GM12878 (cell line): ENCODE measurements at regions not wholly inside any gene's neighbourhood (a gene's known extent, or its start where the extent isn't known, plus 50 kb on each side); places are given as distances from the start of the nearest gene placed in this dataset.

Experiments
- CREB1 ChIP-seq: IDR thresholded peaks from 2 replicates; pipeline ENCODE4 v1.6.1; 2012; ENCODE audit warnings: low read depth, mild to moderate bottlenecking, inconsistent platforms
- IKZF2 ChIP-seq, 2 experiments: fragments of 450-650 bp; IDR thresholded peaks; 2 replicates each; pipeline ENCODE4 v1.6.1; 2017; ENCODE audit warnings: mild to moderate bottlenecking in 2 of 2, moderate library complexity in 2 of 2
- JUND ChIP-seq: IDR thresholded peaks from 2 replicates; pipeline ENCODE4 v1.6.1; 2012; ENCODE audit warnings: low read depth, mild to moderate bottlenecking, low read length, improper control_type of control experiment, moderate library complexity
- MYC ChIP-seq: IDR thresholded peaks from 2 replicates; pipeline ENCODE4 v1.6.1; 2011; ENCODE audit warnings: mild to moderate bottlenecking, low read length, moderate library complexity, inconsistent platforms; ENCODE audit not compliant: insufficient read depth, insufficient replicate concordance, insufficient read length, severe bottlenecking
- SMAD5 ChIP-seq: IDR thresholded peaks from 2 replicates; pipeline ENCODE4 v1.6.1; 2016; ENCODE audit warnings: antibody characterized with exemption, low read depth
- SMARCA5 ChIP-seq: fragments of 450-650 bp; IDR thresholded peaks from 2 replicates; pipeline ENCODE4 v1.6.1; 2017; ENCODE audit warnings: mild to moderate bottlenecking
- STAT1 ChIP-seq: fragments of 450-650 bp; conservative IDR thresholded peaks from 2 replicates; pipeline ENCODE4 v1.6.1; 2014; ENCODE audit warnings: antibody characterized with exemption, mild to moderate bottlenecking
- TCF3 ChIP-seq: IDR thresholded peaks from 2 replicates; pipeline ENCODE4 v1.6.1; 2012; ENCODE audit warnings: low read depth, mild to moderate bottlenecking, low read length, borderline replicate concordance; ENCODE audit not compliant: insufficient read depth
- YBX1 ChIP-seq: fragments of 450-650 bp; IDR thresholded peaks from 2 replicates; pipeline ENCODE4 v1.6.1; 2016; ENCODE audit warnings: antibody characterized with exemption
- ZBED1 ChIP-seq: IDR thresholded peaks from 2 replicates; pipeline ENCODE4 v1.6.1; 2016; ENCODE audit warnings: borderline replicate concordance
- ZBTB40 ChIP-seq: fragments of 450-650 bp; IDR thresholded peaks from 2 replicates; pipeline ENCODE4 v1.6.1; 2016; ENCODE audit warnings: mild to moderate bottlenecking, moderate library complexity, borderline replicate concordance

- TF ChIP-seq ZBTB40 (no peak), SMARCA5 (no peak), MYC (no peak), STAT1 (no peak), IKZF2 (IDR thresholded peaks at IDR 0.05) (no peak), JUND (peak; percentile 63; the same call in 1 of the 2 replicates), ZBED1 (no peak), CREB1 (peak; percentile 76; the same call in 1 of the 2 replicates), SMAD5 (no peak), YBX1 (no peak), TCF3 (peak; percentile 92; the same call in 1 of the 2 replicates)
- TF ChIP-seq, all 136 proteins: peak for 24
Observed at GRCh38 chrX:39855748-39856129, 242.0 kb downstream of the BCOR start (continued).
